Hepatic stellate cell (primary cell): ENCODE measurements at regions not wholly inside any gene's neighbourhood (a gene's known extent, or its start where the extent isn't known, plus 50 kb on each side); places are given as distances from the start of the nearest gene placed in this dataset.

ENCODE experiments used
- DNase-seq: peaks from one replicate; pipeline ENCODE4 v3.0.0; 2011; ENCODE audit warnings: low spot score

GRCh38 chr1:25080294-25081209, 150.5 kb upstream of the RUNX3 start:
- no peak for DNase-seq

- no peak for DNase-seq
Observed at GRCh38 chr1:25079048-25079447, 149.0 kb upstream of the RUNX3 start.

DNA sequence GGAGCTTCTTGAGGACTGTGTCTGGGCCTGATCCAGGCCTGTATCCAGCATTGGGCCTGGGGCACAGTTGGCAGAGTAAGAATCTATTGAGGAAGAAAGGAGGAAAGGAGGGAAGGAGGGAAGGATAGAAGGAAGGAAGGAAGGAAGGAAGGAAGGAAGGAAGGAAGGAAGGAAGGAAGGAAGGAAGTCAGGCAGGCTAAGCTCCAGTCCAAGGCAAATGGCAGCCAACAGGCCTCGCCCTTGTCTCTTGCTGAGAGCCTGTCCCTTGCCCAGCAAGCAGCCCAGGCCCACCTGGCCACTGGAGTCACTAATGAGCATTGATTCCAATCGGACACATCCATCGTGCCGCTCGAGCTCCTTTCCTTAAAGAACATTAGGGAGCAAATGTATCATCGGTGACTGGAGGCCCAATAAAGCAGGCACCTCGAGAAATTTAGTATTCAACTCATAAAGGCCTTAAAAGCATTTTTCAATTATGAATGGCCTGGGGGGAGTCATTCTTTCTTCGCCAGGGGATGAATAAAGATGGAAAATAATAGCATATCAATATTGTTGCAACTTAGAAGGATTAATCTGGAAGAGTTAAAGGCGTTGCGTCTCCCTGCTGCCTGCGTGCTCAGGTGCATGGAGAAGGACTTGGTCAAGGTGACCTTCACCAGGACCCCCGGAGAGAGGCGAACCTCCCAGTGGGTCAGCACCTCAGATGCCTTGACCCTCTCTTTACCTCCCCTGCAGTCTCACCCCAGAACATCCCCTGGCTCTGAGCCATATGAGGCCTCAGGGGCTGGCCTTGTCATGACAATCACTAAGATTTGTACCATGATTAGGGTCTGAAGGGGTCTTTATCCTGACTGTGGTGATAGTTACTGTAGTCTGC, 144.5 kb upstream of the RUNX3 start:
- DNase-seq = no peak

- no peak for DNase-seq
Observed at GRCh38 chr1:25073640-25074270, 143.7 kb upstream of the RUNX3 start.

- DNase-seq = no peak
Observed at GRCh38 chr1:25072461-25072860, 142.4 kb upstream of the RUNX3 start.

DNA sequence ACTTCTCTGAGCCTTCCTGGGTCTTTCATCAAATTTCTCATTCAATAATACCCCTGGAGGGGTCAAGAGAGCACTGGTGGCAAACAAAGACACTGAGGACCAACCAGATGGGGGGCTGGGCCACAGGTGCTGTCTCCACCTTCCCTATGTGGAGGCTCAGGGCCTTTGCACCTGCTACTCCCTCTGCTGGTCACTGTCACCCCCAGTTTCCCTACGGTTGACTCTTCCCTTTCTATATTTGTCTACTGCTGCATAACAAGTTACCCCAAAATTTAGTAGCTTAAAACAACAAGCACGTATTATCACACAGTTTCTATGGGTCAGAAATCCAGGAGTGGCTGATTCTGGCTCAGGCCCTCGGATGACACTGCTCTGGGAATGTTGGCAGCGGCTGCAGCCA, 138.8 kb upstream of the RUNX3 start:
- no peak for DNase-seq

DNA sequence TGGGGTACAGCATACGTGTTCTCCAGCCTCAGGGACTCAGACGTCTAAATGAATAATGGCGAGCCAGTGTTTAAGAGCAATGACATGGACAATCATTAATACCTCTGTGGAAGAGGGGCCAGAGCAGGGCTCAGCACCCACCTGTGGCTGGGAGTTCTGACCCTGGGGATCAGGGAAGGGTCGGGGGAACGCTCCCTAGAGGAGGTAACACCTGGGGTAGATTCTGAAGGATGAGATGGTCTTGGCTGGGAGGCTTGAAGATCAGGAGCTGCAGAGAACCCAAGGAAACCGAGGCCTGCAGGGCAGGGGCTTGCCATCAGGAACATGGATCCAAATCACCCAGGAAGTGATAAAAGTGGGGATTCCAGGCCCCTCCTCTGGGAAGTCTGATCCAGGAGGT, 138.2 kb upstream of the RUNX3 start:
- DNase-seq = no peak

DNA sequence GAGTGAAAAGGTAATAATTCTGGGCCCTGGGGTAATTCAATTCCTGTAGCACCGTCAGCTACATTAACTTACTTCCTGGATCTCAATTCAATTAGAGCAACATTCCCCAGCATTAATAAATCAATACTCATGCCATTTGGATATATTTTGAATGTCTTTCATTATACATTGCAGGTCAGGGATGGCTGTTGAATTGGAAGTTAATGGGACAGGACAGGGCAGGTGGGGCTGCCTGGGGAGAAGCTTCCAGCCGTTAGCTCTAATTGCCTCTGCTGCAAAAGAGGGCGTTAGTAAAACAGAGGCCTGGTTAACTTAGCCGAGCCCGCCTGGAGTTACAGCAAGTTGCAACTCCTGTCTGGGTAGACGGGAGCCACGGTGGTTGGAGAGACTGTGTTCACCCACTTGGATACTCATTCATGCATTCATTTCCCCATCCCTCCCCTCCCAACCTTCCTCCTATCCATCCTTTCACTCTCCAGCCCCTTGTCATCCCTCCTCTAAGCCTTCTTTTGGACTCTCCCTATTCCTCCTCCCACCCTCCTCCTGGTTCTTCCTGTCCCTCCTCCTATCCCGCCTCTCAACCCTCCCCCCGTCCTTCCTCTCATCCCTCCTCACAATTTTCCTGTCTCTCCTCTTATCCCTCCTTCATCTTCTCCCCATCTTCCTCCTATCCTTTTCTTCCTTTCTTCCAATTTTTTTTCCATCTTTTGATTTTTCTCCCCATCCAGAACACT, 137.6 kb upstream of the RUNX3 start:
- no peak for DNase-seq

GRCh38 chr1:25066731-25067517, 136.8 kb upstream of the RUNX3 start:
- DNase-seq = no peak

GRCh38 chr1:25066256-25066655, 136.2 kb upstream of the RUNX3 start:
- no peak for DNase-seq

GRCh38 chr1:25065795-25066238, 135.7 kb upstream of the RUNX3 start:
- DNase-seq = no peak

DNA sequence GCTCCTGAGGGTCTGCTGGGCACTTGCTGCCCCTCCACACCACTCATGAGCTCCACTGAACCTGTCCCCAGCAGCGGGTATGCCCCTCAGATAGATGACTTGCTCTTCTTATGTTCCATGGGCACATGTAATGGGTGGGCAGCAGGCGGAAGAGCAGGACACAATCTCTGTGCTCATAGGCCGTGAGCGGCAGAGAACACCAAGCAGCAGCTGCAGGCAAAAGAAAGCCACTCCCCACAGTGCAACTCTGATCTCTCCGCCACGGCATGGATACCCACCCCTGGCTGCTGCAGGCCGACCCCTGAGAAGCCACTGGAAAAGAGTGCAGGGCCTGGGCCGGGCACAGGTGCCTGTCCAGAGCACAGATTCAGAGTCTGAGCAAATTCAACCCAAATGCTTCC, 135.2 kb upstream of the RUNX3 start:
- DNase-seq = no peak

- DNase-seq = no peak
Observed at GRCh38 chr1:25064465-25065240, 134.6 kb upstream of the RUNX3 start.

DNA sequence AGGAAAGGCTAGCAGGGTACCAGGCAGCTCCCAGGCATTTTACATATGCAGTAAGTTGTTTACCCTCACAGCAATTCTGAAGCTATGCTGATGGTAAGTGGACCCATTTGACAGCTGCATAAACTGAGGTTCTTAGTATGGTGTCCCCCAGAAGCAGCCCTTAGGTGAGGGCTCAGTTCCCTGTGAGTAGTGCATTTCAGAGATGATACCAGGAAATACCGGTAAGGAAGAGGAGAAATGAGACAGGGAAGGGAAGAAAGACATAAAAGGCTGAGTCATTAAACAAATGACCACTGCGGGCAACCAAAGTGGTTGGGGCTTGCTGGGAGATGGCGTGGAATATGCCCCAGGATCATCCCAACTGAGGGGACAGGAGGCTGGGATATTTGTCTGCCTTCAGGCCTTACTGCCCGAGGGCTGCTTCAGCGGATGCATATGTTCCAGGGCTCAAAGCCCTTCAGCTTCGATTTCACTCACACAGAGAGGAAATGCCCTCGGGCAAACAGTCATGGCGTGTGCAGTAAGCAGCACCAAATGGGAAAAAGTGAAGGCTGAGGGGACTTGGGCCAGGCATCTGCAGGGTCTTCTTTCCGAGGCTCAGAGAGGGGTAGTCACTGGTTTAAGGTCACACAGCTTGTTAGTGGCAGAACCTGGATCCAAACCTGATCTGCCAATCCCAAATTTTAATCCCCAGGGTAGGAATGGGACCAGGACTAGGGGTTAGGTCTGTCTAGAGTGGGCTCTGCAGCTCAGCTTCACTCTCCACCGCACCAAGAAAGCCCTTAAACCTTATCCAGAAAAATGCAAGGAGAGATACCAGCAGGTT, 133.7 kb upstream of the RUNX3 start:
- DNase-seq = no peak

DNA sequence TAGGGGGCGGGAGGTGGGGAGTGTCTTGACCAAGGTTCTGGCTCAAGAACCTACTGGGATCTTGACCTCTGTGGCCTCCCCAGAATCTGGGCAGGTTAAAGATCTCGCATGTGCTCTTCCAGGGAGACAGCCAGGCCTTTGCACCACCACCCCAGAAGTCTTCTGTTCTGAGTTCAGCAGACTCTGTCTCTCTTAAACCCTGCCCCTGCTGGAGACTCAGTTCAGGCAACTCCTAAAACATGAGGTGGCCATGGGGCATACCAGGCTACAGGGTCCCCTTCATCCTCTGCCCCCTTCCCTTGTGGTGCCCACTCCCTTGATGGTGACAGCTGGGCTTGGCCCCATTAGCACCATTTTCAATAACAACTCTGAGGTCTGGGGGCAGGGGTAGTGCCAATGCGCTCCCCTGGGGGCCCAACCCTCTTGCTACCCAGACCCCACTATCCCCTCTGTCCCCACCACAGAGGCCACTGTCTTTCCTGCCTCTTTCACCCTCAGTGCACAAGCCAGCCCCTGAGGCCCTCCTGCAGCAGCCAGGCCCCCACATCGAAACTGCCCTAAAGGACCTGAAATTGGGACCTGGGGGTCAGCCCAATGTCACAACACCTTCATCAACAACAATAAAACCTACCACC, 132.7 kb upstream of the RUNX3 start:
- no peak for DNase-seq

- no peak for DNase-seq
Observed at GRCh38 chr1:25061261-25061995, 131.4 kb upstream of the RUNX3 start.

DNA sequence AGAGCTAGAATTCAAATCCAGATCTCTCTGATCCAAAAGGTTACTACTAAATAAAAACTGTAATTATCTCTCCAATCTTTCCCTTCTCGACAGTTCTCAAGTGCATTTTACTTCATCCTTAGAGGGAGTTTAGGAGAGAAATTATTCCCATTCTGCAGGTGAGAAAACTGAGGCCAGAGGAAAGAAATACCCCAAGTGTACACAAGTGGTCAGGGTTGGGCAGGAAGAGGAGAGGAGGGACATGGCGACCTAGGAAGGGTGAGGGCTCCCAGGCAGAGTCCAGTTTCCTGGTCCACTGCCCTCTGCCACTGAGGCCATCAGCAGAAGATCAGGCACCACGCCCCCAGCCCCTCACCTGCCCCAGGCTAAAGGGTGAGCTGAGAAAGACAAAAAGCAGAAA, 127.1 kb upstream of the RUNX3 start:
- DNase-seq = no peak

GRCh38 chr1:25056536-25056935, 126.5 kb upstream of the RUNX3 start:
- no peak for DNase-seq
